ENCODE measurements at regions not wholly inside any gene's neighbourhood (a gene's known extent, or its start where the extent isn't known, plus 50 kb on each side); places are given as distances from the start of the nearest gene placed in this dataset.

- ATAC-seq (no peak), DNase-seq (ENCODE audit: low spot score) (no peak)
- no peaks in the 10 kb centered on the region for H3K9me3 Mint-ChIP-seq
- H3K27me3 Mint-ChIP-seq (ENCODE audit: low read depth), result no peaks in the 10 kb centered on the region
- ChIA-PET POLR2A (no interaction called here), CTCF (no interaction called here)
- H3K27ac Mint-ChIP-seq, result no peak overlapping the region
- no peaks in the 10 kb centered on the region for H3K36me3 Mint-ChIP-seq
- H3K4me1 Mint-ChIP-seq, result no peaks in the 10 kb centered on the region
- H3K4me3 Mint-ChIP-seq, result no peak overlapping the region
- TF ChIP-seq FOXK1 (CRISPR knock-in tag; IDR thresholded peaks at IDR 0.05), result no peak
- no peak for TF ChIP-seq TCF7 (CRISPR knock-in tag; IDR thresholded peaks at IDR 0.05; ENCODE audit: low read depth)
- no peak for TF ChIP-seq USF2 (CRISPR knock-in tag; IDR thresholded peaks at IDR 0.05)
- TF ChIP-seq NR3C1 (CRISPR knock-in tag; conservative IDR thresholded peaks at IDR 0.05; ENCODE audit: low read depth), result no peak
- TF ChIP-seq CDX4 (CRISPR knock-in tag; IDR thresholded peaks at IDR 0.05; ENCODE audit: borderline replicate concordance), result no peak
- TF ChIP-seq ERG (CRISPR knock-in tag; IDR thresholded peaks at IDR 0.05), result no peak
- TF ChIP-seq ATF1 (CRISPR knock-in tag; IDR thresholded peaks at IDR 0.05), result no peak
Measured at GRCh38 chr2:162967811-162968210, 129.2 kb upstream of the KCNH7 start.

- H3K4me3 Mint-ChIP-seq, result no peak overlapping the region
- H3K4me1 Mint-ChIP-seq, result no peaks in the 10 kb centered on the region
- ChIA-PET CTCF (no interaction called here), POLR2A (no interaction called here)
- DNase-seq (ENCODE audit: low spot score) (no peak), ATAC-seq (no peak)
- no peak overlapping the region for H3K27ac Mint-ChIP-seq
- no peak for TF ChIP-seq NFATC4 (CRISPR knock-in tag; IDR thresholded peaks at IDR 0.05)
- no peak for TF ChIP-seq ZNF281 (CRISPR knock-in tag; IDR thresholded peaks at IDR 0.05)
- TF ChIP-seq FOXK1 (CRISPR knock-in tag; IDR thresholded peaks at IDR 0.05), result no peak
- TF ChIP-seq SMAD4 (CRISPR knock-in tag; IDR thresholded peaks at IDR 0.05), result no peak
- TF ChIP-seq GTF2I (CRISPR knock-in tag; conservative IDR thresholded peaks at IDR 0.05), result no peak
- TF ChIP-seq E2F4 (CRISPR knock-in tag; IDR thresholded peaks at IDR 0.05; ENCODE audit: borderline replicate concordance, low read depth), result no peak
- TF ChIP-seq ZNF425 (CRISPR knock-in tag; conservative IDR thresholded peaks at IDR 0.05), result no peak
- H3K36me3 Mint-ChIP-seq, result no peaks in the 10 kb centered on the region
- H3K27me3 Mint-ChIP-seq (ENCODE audit: low read depth), result no peaks in the 10 kb centered on the region
- no peaks in the 10 kb centered on the region for H3K9me3 Mint-ChIP-seq
Measured at GRCh38 chr2:162967147-162967546, 128.6 kb upstream of the KCNH7 start.

- ATAC-seq, result no peak
- no peak overlapping the region for H3K27ac Mint-ChIP-seq
- H3K27me3 Mint-ChIP-seq (ENCODE audit: low read depth), result no peaks in the 10 kb centered on the region
- no peak for TF ChIP-seq ELF4 (CRISPR knock-in tag; IDR thresholded peaks at IDR 0.05; ENCODE audit: low read depth)
- H3K4me1 Mint-ChIP-seq, result no peaks in the 10 kb centered on the region
- POLR2A ChIA-PET, result no interaction called here
- no peak for DNase-seq (ENCODE audit: low spot score)
- H3K9me3 Mint-ChIP-seq, result peaks cover 15% of the 10 kb centered on the region
- no peak overlapping the region for H3K4me3 Mint-ChIP-seq
- CTCF ChIA-PET, result interaction anchor here (0.7 kb wide), 1 partner anchor 10 kb away, joined by 3 read pairs; no protein-coding TSS in a partner anchor
- no peaks in the 10 kb centered on the region for H3K36me3 Mint-ChIP-seq
Measured at GRCh38 chr2:162965191-162965590, 126.6 kb upstream of the KCNH7 start.

Measured in WTC11 (cell line).